GM10266 (cell line): ENCODE measurements at regions not wholly inside any gene's neighbourhood (a gene's known extent, or its start where the extent isn't known, plus 50 kb on each side); places are given as distances from the start of the nearest gene placed in this dataset.

Source experiments
- DNase-seq: peaks from one replicate; pipeline ENCODE4 v3.0.0; 2012; ENCODE audit errors: extremely low spot score
- TF ChIP-seq, protein P1 (sequence below): IDR thresholded peaks from 2 replicates; pipeline ENCODE4 v1.5.1; 2012; ENCODE audit warnings: mild to moderate bottlenecking, low read depth; ENCODE audit not compliant: control insufficient read depth, insufficient read depth; ENCODE audit errors: missing control alignments

DNA sequence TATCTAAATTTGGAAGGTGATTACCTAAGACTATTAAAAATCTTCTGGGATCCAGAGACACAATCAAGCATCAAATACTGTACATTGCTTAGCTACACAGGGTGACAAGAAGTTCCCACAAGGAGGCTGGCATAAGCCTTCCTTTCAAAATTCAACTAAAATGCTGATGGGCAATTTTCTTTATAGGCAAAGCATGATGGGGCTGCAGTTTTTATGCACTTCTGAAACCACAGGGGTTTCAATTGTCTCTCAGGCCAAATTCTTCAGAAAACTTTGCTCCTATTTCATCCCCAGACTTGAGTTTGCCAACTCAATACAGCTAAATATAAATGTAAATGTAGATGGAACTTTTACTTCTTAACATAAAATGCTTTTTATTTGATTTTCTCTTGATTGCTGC is 241.6 kb downstream of the ZPLD1 start:
- TF ChIP-seq, protein P1, sequence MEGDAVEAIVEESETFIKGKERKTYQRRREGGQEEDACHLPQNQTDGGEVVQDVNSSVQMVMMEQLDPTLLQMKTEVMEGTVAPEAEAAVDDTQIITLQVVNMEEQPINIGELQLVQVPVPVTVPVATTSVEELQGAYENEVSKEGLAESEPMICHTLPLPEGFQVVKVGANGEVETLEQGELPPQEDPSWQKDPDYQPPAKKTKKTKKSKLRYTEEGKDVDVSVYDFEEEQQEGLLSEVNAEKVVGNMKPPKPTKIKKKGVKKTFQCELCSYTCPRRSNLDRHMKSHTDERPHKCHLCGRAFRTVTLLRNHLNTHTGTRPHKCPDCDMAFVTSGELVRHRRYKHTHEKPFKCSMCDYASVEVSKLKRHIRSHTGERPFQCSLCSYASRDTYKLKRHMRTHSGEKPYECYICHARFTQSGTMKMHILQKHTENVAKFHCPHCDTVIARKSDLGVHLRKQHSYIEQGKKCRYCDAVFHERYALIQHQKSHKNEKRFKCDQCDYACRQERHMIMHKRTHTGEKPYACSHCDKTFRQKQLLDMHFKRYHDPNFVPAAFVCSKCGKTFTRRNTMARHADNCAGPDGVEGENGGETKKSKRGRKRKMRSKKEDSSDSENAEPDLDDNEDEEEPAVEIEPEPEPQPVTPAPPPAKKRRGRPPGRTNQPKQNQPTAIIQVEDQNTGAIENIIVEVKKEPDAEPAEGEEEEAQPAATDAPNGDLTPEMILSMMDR: no peak
- no peak for DNase-seq

DNA sequence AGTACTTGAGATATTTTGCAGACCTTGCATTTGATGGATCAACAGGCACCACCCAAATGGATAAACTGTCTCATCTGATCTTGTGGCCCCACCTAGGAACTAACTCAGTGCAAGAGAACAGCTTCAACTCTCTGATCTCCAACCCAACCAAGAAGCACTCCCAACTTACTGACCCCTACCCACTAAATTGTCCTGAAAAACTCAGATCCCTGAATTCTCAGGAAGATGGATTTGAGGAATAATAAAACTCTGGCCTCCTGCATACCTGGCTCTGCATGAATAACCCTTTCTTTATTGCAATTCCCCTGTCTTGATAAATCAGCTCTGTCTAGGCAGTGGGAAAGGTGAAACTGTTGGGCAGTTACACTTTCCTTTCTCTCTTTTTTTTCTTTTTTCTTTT is 247.9 kb downstream of the ZPLD1 start:
- DNase-seq: no peak
- TF ChIP-seq, protein P1: no peak

DNA sequence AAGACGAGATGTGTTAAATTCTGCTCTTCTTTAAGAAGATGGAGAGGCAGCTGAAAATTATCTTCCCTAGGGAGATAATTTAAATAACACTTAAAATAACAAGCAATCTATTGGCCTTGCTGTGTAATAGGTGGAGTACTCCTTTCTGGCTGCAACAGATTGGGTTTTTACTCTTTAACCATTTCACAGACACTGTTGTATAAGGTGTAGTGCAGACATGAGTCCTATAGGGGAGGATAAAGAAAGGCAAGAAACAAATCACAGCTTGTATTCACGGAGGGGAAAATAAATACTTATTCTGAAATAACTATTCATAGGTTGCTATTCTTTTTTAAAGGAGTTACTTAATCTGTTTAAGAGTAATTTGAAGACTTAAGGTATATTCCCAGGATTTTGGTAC is 252.0 kb downstream of the ZPLD1 start:
- DNase-seq: no peak

DNA sequence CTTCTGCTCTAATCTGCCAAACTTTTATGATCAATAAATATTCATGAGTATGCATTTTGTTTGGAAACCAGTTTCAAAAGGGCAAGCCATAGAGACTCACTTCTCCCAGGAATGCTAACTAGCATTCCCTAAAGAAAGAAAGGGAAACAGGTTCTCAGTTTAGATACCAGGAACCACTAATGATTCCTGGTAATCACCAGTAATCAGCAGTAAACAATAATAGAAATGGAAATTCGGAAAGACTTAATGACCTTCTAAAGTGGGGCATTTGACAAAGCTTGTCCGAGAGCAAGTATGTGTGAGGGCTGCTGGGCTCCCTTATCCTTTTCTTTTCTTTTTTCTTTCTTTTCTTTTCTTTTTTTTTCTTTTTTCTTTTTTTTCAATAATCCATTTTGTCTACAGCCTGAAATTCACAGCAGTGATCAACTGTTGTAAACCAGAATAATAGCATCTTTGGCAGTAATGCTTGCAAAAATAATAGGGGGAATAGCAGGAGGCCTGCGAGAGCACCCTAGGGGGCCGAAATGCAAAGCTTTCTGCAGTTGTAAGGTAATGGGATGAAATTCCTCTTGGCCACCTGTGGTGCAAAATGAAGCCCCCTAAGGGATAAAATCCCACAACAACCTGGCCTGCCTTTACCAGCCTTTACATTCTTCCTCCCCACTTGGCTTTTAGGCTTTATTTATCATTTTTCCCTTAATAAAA is 253.2 kb downstream of the ZPLD1 start:
- TF ChIP-seq, protein P1: no peak
- no peak for DNase-seq

More for the DNA sequence above, 252.0 kb downstream of the ZPLD1 start:
- TF ChIP-seq, protein P1: no peak

DNA sequence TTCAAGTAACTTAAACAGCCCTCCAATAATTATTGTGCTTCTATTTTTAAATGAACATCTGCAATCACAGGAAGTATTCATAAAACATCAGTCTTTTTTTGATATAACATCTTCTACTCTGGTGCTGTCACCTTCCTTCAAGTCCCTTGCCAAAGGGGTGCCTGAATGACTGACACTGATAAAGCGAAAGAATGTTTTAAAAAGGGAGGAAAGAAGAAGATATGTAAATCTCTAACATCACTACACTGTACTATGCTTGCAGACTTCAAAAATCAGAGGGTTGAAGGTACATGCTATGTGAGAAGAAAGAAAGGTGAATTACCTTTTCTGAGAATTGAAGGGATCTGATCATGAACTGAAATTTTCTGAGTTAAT is 253.7 kb downstream of the ZPLD1 start:
- TF ChIP-seq, protein P1: no peak
- no peak for DNase-seq

DNA sequence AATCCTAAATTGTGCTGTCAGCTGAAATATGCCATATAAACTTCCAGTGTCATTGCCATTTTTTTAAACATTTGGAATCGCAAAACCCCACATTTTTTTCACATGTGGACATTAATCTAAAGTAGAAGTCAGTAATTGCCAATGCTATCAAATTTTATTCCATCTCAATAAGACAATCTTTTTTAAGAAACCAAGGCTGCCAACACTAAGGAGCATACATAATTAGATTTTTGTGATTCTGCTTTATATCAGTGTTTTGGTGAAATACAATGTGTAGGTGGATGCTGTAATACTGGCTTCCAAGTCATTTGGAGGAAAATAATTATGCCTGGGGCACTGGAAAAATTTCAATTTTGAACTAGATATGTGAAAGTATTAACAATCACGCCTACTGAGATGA is 256.7 kb downstream of the ZPLD1 start:
- TF ChIP-seq, protein P1: no peak
- DNase-seq: no peak

DNA sequence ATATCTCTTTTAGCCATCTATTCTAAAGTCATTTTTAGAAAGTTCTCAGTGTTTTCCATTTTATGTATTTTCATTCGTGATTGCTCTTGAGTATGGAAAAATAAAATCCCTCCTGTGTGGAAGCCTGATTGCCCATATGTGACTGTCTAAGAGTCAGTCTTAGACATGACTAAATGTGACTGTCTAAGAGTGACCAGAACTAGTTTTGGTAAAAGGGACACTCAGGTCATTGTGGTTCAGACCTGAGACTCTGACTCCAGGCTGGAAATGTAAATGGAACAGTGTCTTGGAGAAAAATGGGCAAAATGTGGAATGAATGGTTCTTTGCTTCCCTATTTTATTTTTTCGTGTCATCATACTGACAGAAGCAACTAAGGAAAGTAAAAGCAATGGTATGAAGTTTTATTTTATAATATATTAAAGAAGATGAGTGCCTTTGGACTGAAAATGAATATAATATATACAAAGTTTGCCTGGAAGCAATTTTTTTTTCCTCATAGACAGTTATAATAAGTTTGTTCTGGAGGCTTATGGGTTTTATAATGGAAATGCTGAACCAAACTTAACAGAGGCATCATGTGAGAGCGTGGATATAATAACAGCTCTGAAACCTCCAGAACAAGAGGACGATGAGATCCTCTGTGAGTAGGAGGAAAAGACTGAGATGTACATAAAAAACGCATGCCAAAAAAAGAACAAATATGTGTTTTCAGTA is 264.4 kb downstream of the ZPLD1 start:
- no peak for DNase-seq

More for the DNA sequence above, 264.4 kb downstream of the ZPLD1 start:
- TF ChIP-seq, protein P1: no peak
